ENCODE measurements at regions not wholly inside any gene's neighbourhood (a gene's known extent, or its start where the extent isn't known, plus 50 kb on each side); places are given as distances from the start of the nearest gene placed in this dataset.

GRCh38 chr7:25578991-25579777 is 350.9 kb upstream of the NPVF start:
- Histone ChIP-seq H3K27me3 (ENCODE audit: control insufficient read depth, insufficient read depth, low read length) (no peaks in the 10 kb centered on the region), H3K9me3 (ENCODE audit: control insufficient read depth, insufficient read depth, low read length) (no peaks in the 10 kb centered on the region), H3K4me1 (ENCODE audit: control insufficient read depth, insufficient read depth, low read length) (no peaks in the 10 kb centered on the region), H3K9ac (ENCODE audit: low read depth, low read length) (no peak overlapping the region), H3K36me3 (ENCODE audit: control insufficient read depth, insufficient read depth, low read length) (no peaks in the 10 kb centered on the region), H3K4me3 (ENCODE audit: low read depth, low read length) (no peak overlapping the region)

- Histone ChIP-seq H3K9me3 (ENCODE audit: control insufficient read depth, insufficient read depth, low read length) (no peaks in the 10 kb centered on the region), H3K27me3 (ENCODE audit: control insufficient read depth, insufficient read depth, low read length) (no peaks in the 10 kb centered on the region), H3K4me3 (ENCODE audit: low read depth, low read length) (no peak overlapping the region), H3K9ac (ENCODE audit: low read depth, low read length) (no peak overlapping the region), H3K36me3 (ENCODE audit: control insufficient read depth, insufficient read depth, low read length) (no peaks in the 10 kb centered on the region), H3K4me1 (ENCODE audit: control insufficient read depth, insufficient read depth, low read length) (no peaks in the 10 kb centered on the region)
These were observed 351.4 kb upstream of the NPVF start for GRCh38 chr7:25579778-25580075.

GRCh38 chr7:25580141-25580540 is 351.9 kb upstream of the NPVF start:
- H3K4me1 ChIP-seq (ENCODE audit: control insufficient read depth, insufficient read depth, low read length) = no peaks in the 10 kb centered on the region
- no peak overlapping the region for H3K9ac ChIP-seq (ENCODE audit: low read depth, low read length)
- no peak overlapping the region for H3K4me3 ChIP-seq (ENCODE audit: low read depth, low read length)
- no peaks in the 10 kb centered on the region for H3K36me3 ChIP-seq (ENCODE audit: control insufficient read depth, insufficient read depth, low read length)
- no peaks in the 10 kb centered on the region for H3K9me3 ChIP-seq (ENCODE audit: control insufficient read depth, insufficient read depth, low read length)
- no peaks in the 10 kb centered on the region for H3K27me3 ChIP-seq (ENCODE audit: control insufficient read depth, insufficient read depth, low read length)

- Histone ChIP-seq H3K27me3 (ENCODE audit: control insufficient read depth, insufficient read depth, low read length) (no peaks in the 10 kb centered on the region), H3K9me3 (ENCODE audit: control insufficient read depth, insufficient read depth, low read length) (no peaks in the 10 kb centered on the region), H3K9ac (ENCODE audit: low read depth, low read length) (no peak overlapping the region), H3K36me3 (ENCODE audit: control insufficient read depth, insufficient read depth, low read length) (no peaks in the 10 kb centered on the region), H3K4me3 (ENCODE audit: low read depth, low read length) (no peak overlapping the region), H3K4me1 (ENCODE audit: control insufficient read depth, insufficient read depth, low read length) (no peaks in the 10 kb centered on the region)
These were observed 355.3 kb upstream of the NPVF start for GRCh38 chr7:25583621-25584020.

GRCh38 chr7:25584112-25584938 is 356.0 kb upstream of the NPVF start:
- Histone ChIP-seq H3K36me3 (ENCODE audit: control insufficient read depth, insufficient read depth, low read length) (no peaks in the 10 kb centered on the region), H3K27me3 (ENCODE audit: control insufficient read depth, insufficient read depth, low read length) (no peaks in the 10 kb centered on the region), H3K9ac (ENCODE audit: low read depth, low read length) (no peak overlapping the region), H3K4me1 (ENCODE audit: control insufficient read depth, insufficient read depth, low read length) (no peaks in the 10 kb centered on the region), H3K4me3 (ENCODE audit: low read depth, low read length) (no peak overlapping the region), H3K9me3 (ENCODE audit: control insufficient read depth, insufficient read depth, low read length) (no peaks in the 10 kb centered on the region)

DNA sequence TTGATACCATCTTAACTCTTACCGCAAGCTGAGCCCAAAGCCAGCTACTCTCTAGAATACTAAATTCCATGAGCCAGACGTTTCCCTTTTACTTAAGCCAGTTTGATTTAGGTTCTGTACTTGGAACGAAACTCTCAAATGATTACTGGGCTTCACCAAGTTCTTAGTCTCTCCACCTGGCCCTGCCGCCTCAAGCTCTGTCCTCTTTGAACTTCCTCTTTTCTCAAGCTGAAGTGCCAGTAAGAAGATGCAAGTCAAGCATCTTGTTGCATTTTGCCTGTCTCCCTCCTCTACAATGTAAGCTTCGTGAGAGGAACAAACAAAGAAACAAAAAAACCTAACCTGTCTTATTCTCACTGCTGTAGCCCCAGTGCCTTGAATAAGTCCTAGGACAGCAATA is 358.2 kb upstream of the NPVF start:
- H3K9ac ChIP-seq (ENCODE audit: low read depth, low read length) = no peak overlapping the region
- H3K4me1 ChIP-seq (ENCODE audit: control insufficient read depth, insufficient read depth, low read length) = no peaks in the 10 kb centered on the region
- H3K4me3 ChIP-seq (ENCODE audit: low read depth, low read length) = no peak overlapping the region
- no peaks in the 10 kb centered on the region for H3K36me3 ChIP-seq (ENCODE audit: control insufficient read depth, insufficient read depth, low read length)
- no peaks in the 10 kb centered on the region for H3K9me3 ChIP-seq (ENCODE audit: control insufficient read depth, insufficient read depth, low read length)
- H3K27me3 ChIP-seq (ENCODE audit: control insufficient read depth, insufficient read depth, low read length) = no peaks in the 10 kb centered on the region

GRCh38 chr7:25594122-25594521 is 365.8 kb upstream of the NPVF start:
- Histone ChIP-seq H3K36me3 (ENCODE audit: control insufficient read depth, insufficient read depth, low read length) (no peaks in the 10 kb centered on the region), H3K9ac (ENCODE audit: low read depth, low read length) (no peak overlapping the region), H3K4me3 (ENCODE audit: low read depth, low read length) (no peak overlapping the region), H3K27me3 (ENCODE audit: control insufficient read depth, insufficient read depth, low read length) (no peaks in the 10 kb centered on the region), H3K9me3 (ENCODE audit: control insufficient read depth, insufficient read depth, low read length) (no peaks in the 10 kb centered on the region), H3K4me1 (ENCODE audit: control insufficient read depth, insufficient read depth, low read length) (no peaks in the 10 kb centered on the region)

DNA sequence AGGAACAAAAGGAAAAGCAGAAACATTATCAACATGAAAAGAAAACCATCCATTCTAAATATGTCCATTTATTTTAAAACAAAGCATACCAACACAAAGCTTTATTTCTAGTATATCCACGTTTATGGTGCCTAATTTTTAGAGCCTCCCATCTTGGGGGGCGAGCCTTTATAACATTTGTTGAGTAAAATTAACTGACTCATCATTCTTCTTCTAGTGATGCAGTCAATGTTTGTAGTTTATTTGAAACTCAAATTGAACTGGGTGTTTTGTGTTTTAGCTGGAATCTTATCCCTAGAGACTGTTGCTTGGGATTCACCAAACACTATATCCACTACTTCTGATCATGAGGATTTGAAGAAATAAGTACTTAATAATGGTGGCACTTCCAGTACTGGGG is 366.4 kb upstream of the NPVF start:
- no peaks in the 10 kb centered on the region for H3K36me3 ChIP-seq (ENCODE audit: control insufficient read depth, insufficient read depth, low read length)
- H3K9me3 ChIP-seq (ENCODE audit: control insufficient read depth, insufficient read depth, low read length) = no peaks in the 10 kb centered on the region
- H3K4me3 ChIP-seq (ENCODE audit: low read depth, low read length) = no peak overlapping the region
- no peak overlapping the region for H3K9ac ChIP-seq (ENCODE audit: low read depth, low read length)
- no peaks in the 10 kb centered on the region for H3K4me1 ChIP-seq (ENCODE audit: control insufficient read depth, insufficient read depth, low read length)
- H3K27me3 ChIP-seq (ENCODE audit: control insufficient read depth, insufficient read depth, low read length) = no peaks in the 10 kb centered on the region

DNA sequence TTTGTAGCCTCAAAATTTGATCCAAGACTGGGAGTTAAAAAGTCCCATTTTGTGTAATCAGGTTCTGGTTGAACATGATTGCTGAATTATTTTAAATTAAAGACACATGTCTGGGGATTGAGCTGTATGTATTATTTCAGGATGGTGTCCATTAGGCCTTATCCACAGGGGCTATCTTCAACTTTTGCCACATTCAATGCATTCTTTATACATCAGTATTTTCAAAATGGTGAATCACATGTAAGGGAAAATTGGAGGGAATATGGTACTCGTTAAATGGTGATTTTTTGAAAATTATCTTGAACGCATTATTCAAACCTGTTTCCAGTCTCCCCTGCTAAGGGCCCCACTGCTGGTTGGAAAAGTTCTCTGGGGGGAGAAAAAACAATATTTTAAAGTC is 367.7 kb upstream of the NPVF start:
- H3K9ac ChIP-seq (ENCODE audit: low read depth, low read length) = no peak overlapping the region
- H3K4me3 ChIP-seq (ENCODE audit: low read depth, low read length) = no peak overlapping the region
- no peaks in the 10 kb centered on the region for H3K9me3 ChIP-seq (ENCODE audit: control insufficient read depth, insufficient read depth, low read length)
- H3K4me1 ChIP-seq (ENCODE audit: control insufficient read depth, insufficient read depth, low read length) = no peaks in the 10 kb centered on the region
- H3K27me3 ChIP-seq (ENCODE audit: control insufficient read depth, insufficient read depth, low read length) = no peaks in the 10 kb centered on the region
- no peaks in the 10 kb centered on the region for H3K36me3 ChIP-seq (ENCODE audit: control insufficient read depth, insufficient read depth, low read length)

GRCh38 chr7:25596443-25596842 is 368.2 kb upstream of the NPVF start:
- Histone ChIP-seq H3K4me1 (ENCODE audit: control insufficient read depth, insufficient read depth, low read length) (no peaks in the 10 kb centered on the region), H3K36me3 (ENCODE audit: control insufficient read depth, insufficient read depth, low read length) (no peaks in the 10 kb centered on the region), H3K4me3 (ENCODE audit: low read depth, low read length) (no peak overlapping the region), H3K9me3 (ENCODE audit: control insufficient read depth, insufficient read depth, low read length) (no peaks in the 10 kb centered on the region), H3K27me3 (ENCODE audit: control insufficient read depth, insufficient read depth, low read length) (no peaks in the 10 kb centered on the region), H3K9ac (ENCODE audit: low read depth, low read length) (no peak overlapping the region)

GRCh38 chr7:25597946-25598345 is 369.7 kb upstream of the NPVF start:
- Histone ChIP-seq H3K9ac (ENCODE audit: low read depth, low read length) (no peak overlapping the region), H3K27me3 (ENCODE audit: control insufficient read depth, insufficient read depth, low read length) (no peaks in the 10 kb centered on the region), H3K36me3 (ENCODE audit: control insufficient read depth, insufficient read depth, low read length) (no peaks in the 10 kb centered on the region), H3K9me3 (ENCODE audit: control insufficient read depth, insufficient read depth, low read length) (no peaks in the 10 kb centered on the region), H3K4me1 (ENCODE audit: control insufficient read depth, insufficient read depth, low read length) (no peaks in the 10 kb centered on the region), H3K4me3 (ENCODE audit: low read depth, low read length) (no peak overlapping the region)

- Histone ChIP-seq H3K4me3 (ENCODE audit: low read depth, low read length) (no peak overlapping the region), H3K4me1 (ENCODE audit: control insufficient read depth, insufficient read depth, low read length) (no peaks in the 10 kb centered on the region), H3K9ac (ENCODE audit: low read depth, low read length) (no peak overlapping the region), H3K36me3 (ENCODE audit: control insufficient read depth, insufficient read depth, low read length) (no peaks in the 10 kb centered on the region), H3K27me3 (ENCODE audit: control insufficient read depth, insufficient read depth, low read length) (no peaks in the 10 kb centered on the region), H3K9me3 (ENCODE audit: control insufficient read depth, insufficient read depth, low read length) (no peaks in the 10 kb centered on the region)
These were observed 370.5 kb upstream of the NPVF start for GRCh38 chr7:25598765-25599164.

Measured in iPS-15b (cell line).